ENCODE measurements at regions not wholly inside any gene's neighbourhood (a gene's known extent, or its start where the extent isn't known, plus 50 kb on each side); places are given as distances from the start of the nearest gene placed in this dataset.

- TF ChIP-seq POLR2AphosphoS5 (IDR thresholded peaks at IDR 0.05) (no peak), REST (IDR thresholded peaks at IDR 0.05; ENCODE audit: borderline replicate concordance) (no peak), RAD21 (conservative IDR thresholded peaks at IDR 0.05) (no peak), SMC3 (conservative IDR thresholded peaks at IDR 0.05; ENCODE audit: poor library complexity) (no peak), CTCF (IDR thresholded peaks at IDR 0.05; ENCODE audit: poor library complexity, severe bottlenecking) (no peak), TAF1 (IDR thresholded peaks at IDR 0.05; ENCODE audit: low read depth) (no peak), EP300 (conservative IDR thresholded peaks at IDR 0.05; ENCODE audit: poor library complexity, severe bottlenecking) (no peak), MXI1 (conservative IDR thresholded peaks at IDR 0.05; ENCODE audit: poor library complexity, severe bottlenecking) (no peak), EZH2 (IDR thresholded peaks at IDR 0.05; ENCODE audit: borderline replicate concordance, insufficient read depth, low read length, poor library complexity, severe bottlenecking) (no peak)
- Histone ChIP-seq H3K9ac (ENCODE audit: low read length) (no peak overlapping the region), H3K4me2 (ENCODE audit: low read length) (no peak overlapping the region), H4K20me1 (ENCODE audit: insufficient read depth) (no peaks in the 10 kb centered on the region), H3K27me3 (ENCODE audit: insufficient read depth, low read depth, low read length) (no peaks in the 10 kb centered on the region), H3K27ac (ENCODE audit: low read length) (no peak overlapping the region), H3F3A (ENCODE audit: insufficient read depth, low read length, poor library complexity, severe bottlenecking) (no peaks in the 10 kb centered on the region), H3K36me3 (ENCODE audit: insufficient read depth, low read length) (no peaks in the 10 kb centered on the region), H3K9me2 (ENCODE audit: insufficient read depth, low read length) (no peaks in the 10 kb centered on the region), H3K9me3 (ENCODE audit: low read length) (no peaks in the 10 kb centered on the region), H3K79me2 (replicated peaks; ENCODE audit: insufficient read depth, low read length) (no peaks in the 10 kb centered on the region), H2AFZ (ENCODE audit: low read depth, low read length) (no peak overlapping the region), H3K4me3 (ENCODE audit: low read length) (no peak overlapping the region)
These were observed 408.6 kb upstream of the PDZRN3 start for GRCh38 chr3:74033381-74033780.

- Histone ChIP-seq H3K79me2 (replicated peaks; ENCODE audit: insufficient read depth, low read length) (no peaks in the 10 kb centered on the region), H3K4me2 (ENCODE audit: low read length) (no peak overlapping the region), H2AFZ (ENCODE audit: low read depth, low read length) (no peak overlapping the region), H3K27me3 (ENCODE audit: insufficient read depth, low read depth, low read length) (no peaks in the 10 kb centered on the region), H3K36me3 (ENCODE audit: insufficient read depth, low read length) (no peaks in the 10 kb centered on the region), H3K27ac (ENCODE audit: low read length) (no peak overlapping the region), H3K9ac (ENCODE audit: low read length) (no peak overlapping the region), H3K9me2 (ENCODE audit: insufficient read depth, low read length) (no peaks in the 10 kb centered on the region), H3K4me3 (ENCODE audit: low read length) (no peak overlapping the region), H3K9me3 (ENCODE audit: low read length) (no peaks in the 10 kb centered on the region), H3F3A (ENCODE audit: insufficient read depth, low read length, poor library complexity, severe bottlenecking) (no peaks in the 10 kb centered on the region), H4K20me1 (ENCODE audit: insufficient read depth) (no peaks in the 10 kb centered on the region)
- TF ChIP-seq SMC3 (conservative IDR thresholded peaks at IDR 0.05; ENCODE audit: poor library complexity) (no peak), CTCF (IDR thresholded peaks at IDR 0.05; ENCODE audit: poor library complexity, severe bottlenecking) (no peak), RAD21 (conservative IDR thresholded peaks at IDR 0.05) (no peak), REST (IDR thresholded peaks at IDR 0.05; ENCODE audit: borderline replicate concordance) (no peak), EZH2 (IDR thresholded peaks at IDR 0.05; ENCODE audit: borderline replicate concordance, insufficient read depth, low read length, poor library complexity, severe bottlenecking) (no peak), EP300 (conservative IDR thresholded peaks at IDR 0.05; ENCODE audit: poor library complexity, severe bottlenecking) (no peak), TAF1 (IDR thresholded peaks at IDR 0.05; ENCODE audit: low read depth) (no peak), MXI1 (conservative IDR thresholded peaks at IDR 0.05; ENCODE audit: poor library complexity, severe bottlenecking) (no peak), POLR2AphosphoS5 (IDR thresholded peaks at IDR 0.05) (no peak)
These were observed 402.4 kb upstream of the PDZRN3 start for GRCh38 chr3:74027121-74027520.
